ENCODE measurements at regions not wholly inside any gene's neighbourhood (a gene's known extent, or its start where the extent isn't known, plus 50 kb on each side); places are given as distances from the start of the nearest gene placed in this dataset.

GRCh38 chr1:239786464-239786863 lies 305.2 kb upstream of the FMN2 start:
- no peak for TF ChIP-seq POLR2A (IDR thresholded peaks at IDR 0.05)
- TF ChIP-seq CTCF (IDR thresholded peaks at IDR 0.05 in 8 of 11, conservative IDR thresholded peaks at IDR 0.05 in 3 of 11) = no peak
